Neural cell (in vitro differentiated cells): ENCODE measurements at regions not wholly inside any gene's neighbourhood (a gene's known extent, or its start where the extent isn't known, plus 50 kb on each side); places are given as distances from the start of the nearest gene placed in this dataset.

Experiments used
- MXI1 ChIP-seq: fragments of 450-650 bp; conservative IDR thresholded peaks from 2 replicates; pipeline ENCODE4 v1.6.1; 2014; ENCODE audit warnings: antibody characterized with exemption, mild to moderate bottlenecking; ENCODE audit not compliant: poor library complexity, severe bottlenecking
- TF ChIP-seq, protein P1 (sequence below): fragments of 450-650 bp; IDR thresholded peaks from 2 replicates; pipeline ENCODE4 v1.5.1; 2014; ENCODE audit warnings: antibody characterized with exemption, mild to moderate bottlenecking, moderate library complexity; ENCODE audit not compliant: poor library complexity, severe bottlenecking

- TF ChIP-seq, protein P1, sequence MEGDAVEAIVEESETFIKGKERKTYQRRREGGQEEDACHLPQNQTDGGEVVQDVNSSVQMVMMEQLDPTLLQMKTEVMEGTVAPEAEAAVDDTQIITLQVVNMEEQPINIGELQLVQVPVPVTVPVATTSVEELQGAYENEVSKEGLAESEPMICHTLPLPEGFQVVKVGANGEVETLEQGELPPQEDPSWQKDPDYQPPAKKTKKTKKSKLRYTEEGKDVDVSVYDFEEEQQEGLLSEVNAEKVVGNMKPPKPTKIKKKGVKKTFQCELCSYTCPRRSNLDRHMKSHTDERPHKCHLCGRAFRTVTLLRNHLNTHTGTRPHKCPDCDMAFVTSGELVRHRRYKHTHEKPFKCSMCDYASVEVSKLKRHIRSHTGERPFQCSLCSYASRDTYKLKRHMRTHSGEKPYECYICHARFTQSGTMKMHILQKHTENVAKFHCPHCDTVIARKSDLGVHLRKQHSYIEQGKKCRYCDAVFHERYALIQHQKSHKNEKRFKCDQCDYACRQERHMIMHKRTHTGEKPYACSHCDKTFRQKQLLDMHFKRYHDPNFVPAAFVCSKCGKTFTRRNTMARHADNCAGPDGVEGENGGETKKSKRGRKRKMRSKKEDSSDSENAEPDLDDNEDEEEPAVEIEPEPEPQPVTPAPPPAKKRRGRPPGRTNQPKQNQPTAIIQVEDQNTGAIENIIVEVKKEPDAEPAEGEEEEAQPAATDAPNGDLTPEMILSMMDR: no peak
- TF ChIP-seq MXI1: no peak
Measured at GRCh38 chr3:182715006-182715405, 78.3 kb upstream of the ATP11B start.
